Stimulated activated naive CD8-positive, alpha-beta T cell treated with anti-CD3 and anti-CD28 coated beads, Interleukin-15, amount 100 ng/mL, for 72 hours (primary cell): ENCODE measurements at regions not wholly inside any gene's neighbourhood (a gene's known extent, or its start where the extent isn't known, plus 50 kb on each side); places are given as distances from the start of the nearest gene placed in this dataset.
"Not testable (repeated sequence)": the region's sequence is repeated elsewhere in the genome, so short reads cannot be mapped to it uniquely, and the experiment has no call there.

Source experiments
- ATAC-seq: fragments of 150-1000 bp; cut with Tn5 transposase; 2 replicates; pipeline ENCODE4 v1.10.0; 2021; ENCODE audit warnings: mild to moderate bottlenecking, moderate library complexity
- DNase-seq, 2 donors: peaks; one replicate each; pipeline ENCODE4 v3.0.0; 2021 to 2022
- H3K27ac Mint-ChIP-seq, 2 donors: one replicate each; pipeline ENCODE4 v1.8.0; 2022; ENCODE audit warnings: mild to moderate bottlenecking in 2 of 2, mixed read lengths in 2 of 2, moderate library complexity in 2 of 2
- H3K27me3 Mint-ChIP-seq: one replicate; pipeline ENCODE4 v1.8.0; 2022; ENCODE audit warnings: mixed read lengths
- H3K4me1 Mint-ChIP-seq: one replicate; pipeline ENCODE4 v1.8.0; 2022; ENCODE audit warnings: mild to moderate bottlenecking, mixed read lengths
- H3K4me3 Mint-ChIP-seq, 2 donors: one replicate each; pipeline ENCODE4 v1.8.0; 2022; ENCODE audit warnings: mild to moderate bottlenecking in 2 of 2, mixed read lengths in 2 of 2, moderate library complexity in 1 of 2
- H3K9me3 Mint-ChIP-seq, 2 donors: one replicate each; pipeline ENCODE4 v1.8.0; 2022; ENCODE audit warnings: mixed read lengths in 2 of 2

DNA sequence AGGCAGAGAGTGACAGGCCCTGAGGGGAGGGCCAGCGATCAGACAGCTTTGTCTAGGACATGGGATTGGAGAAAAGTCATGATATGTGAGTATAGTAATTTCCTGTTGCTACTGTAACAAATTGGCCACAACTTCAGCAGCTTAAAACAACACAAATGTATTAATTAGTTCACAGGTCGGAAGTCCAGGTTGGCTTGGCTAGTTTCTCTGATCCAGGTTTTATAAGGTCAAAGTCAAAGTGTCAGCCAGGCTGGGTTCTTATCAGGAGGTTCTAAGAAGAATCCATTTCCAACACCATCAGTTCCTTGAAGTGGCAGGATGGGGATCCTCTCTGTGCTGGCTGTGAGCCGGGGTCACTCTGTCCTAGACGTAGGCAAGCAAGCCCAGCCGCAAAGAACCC is 76.2 kb upstream of the SEC14L1 start:
- Mint-ChIP-seq H3K27me3 (peaks cover 19% of the 10 kb centered on the region), H3K9me3 (no peaks in the 10 kb centered on the region), H3K4me3 (no peak overlapping the region), H3K4me1 (no peaks in the 10 kb centered on the region), H3K27ac (no peak overlapping the region)
- ATAC-seq, result no peak
- no peak for DNase-seq

DNA sequence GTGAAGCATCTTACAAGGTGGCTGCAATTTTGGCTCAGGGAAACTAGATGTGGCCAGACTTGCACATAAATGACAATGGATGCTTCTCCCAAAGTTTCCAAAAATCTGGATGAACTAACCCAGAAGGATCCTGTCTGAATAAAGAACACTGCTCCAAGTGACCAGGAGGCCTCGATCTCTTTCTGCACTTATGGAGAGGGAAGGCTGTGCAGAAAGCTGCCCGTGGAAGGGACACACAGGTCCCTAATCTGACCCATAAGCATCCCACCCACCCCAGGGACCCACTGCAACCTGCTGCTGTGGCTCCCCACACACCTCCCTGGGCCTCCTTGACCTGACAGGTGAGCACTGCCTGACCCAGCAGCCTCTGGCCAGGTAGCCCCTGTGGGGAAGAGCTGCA is 74.6 kb upstream of the SEC14L1 start:
- no peak for ATAC-seq
- peaks cover 19% of the 10 kb centered on the region for H3K27me3 Mint-ChIP-seq

DNA sequence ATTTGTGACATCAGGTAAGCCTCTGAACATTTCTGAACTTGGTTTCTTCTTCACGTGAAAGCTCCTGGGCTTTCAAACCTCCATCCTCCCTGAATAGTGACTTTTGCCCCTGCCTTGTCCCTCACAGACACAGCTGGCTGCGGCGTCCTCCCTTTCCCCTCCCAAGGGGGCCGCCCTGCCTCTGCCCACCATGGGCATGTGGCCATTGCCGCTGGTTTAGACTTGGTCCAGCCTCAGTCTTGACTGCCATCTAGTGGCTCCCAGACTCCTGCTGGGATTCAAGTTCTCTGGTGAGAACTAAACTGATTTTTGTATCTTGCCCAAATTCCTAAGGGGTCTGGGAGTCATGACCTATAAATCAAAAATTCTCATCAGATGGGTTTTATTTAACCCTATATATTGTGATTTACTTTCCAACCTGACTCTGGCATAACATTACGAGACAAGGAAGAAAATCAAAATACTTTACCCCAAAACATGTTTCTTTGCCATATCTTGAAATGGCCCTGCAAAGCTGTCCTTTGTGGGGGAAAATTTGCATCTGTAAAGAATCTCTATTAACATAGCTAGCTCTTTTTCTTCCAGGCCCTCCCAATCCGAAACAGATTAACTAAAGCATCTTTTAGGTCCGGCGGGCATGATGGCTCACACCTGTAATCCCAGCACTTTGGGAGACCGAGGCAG is 73.9 kb upstream of the SEC14L1 start:
- not testable (repeated sequence) for H3K4me1 Mint-ChIP-seq, H3K4me3 Mint-ChIP-seq, H3K9me3 Mint-ChIP-seq, H3K27ac Mint-ChIP-seq
- ATAC-seq (peak; percentile 79), DNase-seq (peak; percentile 50 to 57)
- H3K27me3 Mint-ChIP-seq, result peaks cover 19% of the 10 kb centered on the region

More for the DNA sequence above, 74.6 kb upstream of the SEC14L1 start:
- DNase-seq, result no peak
- Mint-ChIP-seq H3K4me1 (no peaks in the 10 kb centered on the region), H3K4me3 (no peak overlapping the region), H3K27ac (no peak overlapping the region), H3K9me3 (no peaks in the 10 kb centered on the region)

DNA sequence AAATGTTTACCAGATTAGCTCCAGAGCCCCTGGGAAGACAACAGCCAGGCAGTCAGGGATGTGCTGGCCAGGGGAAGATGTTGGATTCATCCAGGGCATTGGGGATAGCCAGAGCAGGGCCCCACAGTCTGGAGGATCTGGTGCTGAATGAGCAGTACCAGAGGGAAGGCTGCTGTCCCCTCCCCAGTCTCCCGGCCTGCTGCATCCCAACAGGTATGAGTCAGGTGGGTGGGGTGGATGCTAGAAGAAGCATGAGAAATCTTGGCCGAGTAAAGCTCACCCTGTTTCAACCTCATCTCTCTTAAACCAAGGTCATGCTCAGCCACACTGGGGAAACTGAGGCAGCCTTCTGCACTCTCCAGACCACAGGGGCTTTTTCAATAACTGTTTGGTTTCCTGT is 71.9 kb upstream of the SEC14L1 start:
- H3K4me1 Mint-ChIP-seq, result no peaks in the 10 kb centered on the region
- no peaks in the 10 kb centered on the region for H3K9me3 Mint-ChIP-seq
- ATAC-seq (no peak), DNase-seq (no peak)
- H3K27me3 Mint-ChIP-seq, result peaks cover 38% of the 10 kb centered on the region
- H3K27ac Mint-ChIP-seq, result no peak overlapping the region
- no peak overlapping the region for H3K4me3 Mint-ChIP-seq

DNA sequence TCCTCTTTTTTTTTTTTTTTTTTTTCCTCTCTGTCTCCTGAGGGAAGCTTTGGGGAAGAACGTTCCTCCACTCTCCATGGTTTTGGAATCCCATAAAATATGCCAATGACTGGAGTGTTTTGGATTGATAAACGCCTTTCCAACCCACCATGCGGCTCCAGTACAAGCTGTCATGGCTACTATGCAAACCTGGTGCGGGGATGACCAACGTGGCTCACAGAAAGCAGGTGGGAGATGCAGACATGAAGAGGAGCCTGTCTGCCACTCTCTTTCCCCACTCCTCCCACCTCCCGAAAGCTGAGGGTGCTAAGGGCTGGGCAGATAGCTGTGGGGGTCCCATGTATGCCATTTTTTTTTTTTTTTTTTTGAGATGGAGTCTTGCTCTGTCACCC is 69.9 kb upstream of the SEC14L1 start:
- Mint-ChIP-seq H3K27me3 (peaks cover 50% of the 10 kb centered on the region), H3K4me1 (no peaks in the 10 kb centered on the region), H3K4me3 (no peak overlapping the region), H3K27ac (no peak overlapping the region), H3K9me3 (no peaks in the 10 kb centered on the region)
- DNase-seq (no peak), ATAC-seq (no peak)

DNA sequence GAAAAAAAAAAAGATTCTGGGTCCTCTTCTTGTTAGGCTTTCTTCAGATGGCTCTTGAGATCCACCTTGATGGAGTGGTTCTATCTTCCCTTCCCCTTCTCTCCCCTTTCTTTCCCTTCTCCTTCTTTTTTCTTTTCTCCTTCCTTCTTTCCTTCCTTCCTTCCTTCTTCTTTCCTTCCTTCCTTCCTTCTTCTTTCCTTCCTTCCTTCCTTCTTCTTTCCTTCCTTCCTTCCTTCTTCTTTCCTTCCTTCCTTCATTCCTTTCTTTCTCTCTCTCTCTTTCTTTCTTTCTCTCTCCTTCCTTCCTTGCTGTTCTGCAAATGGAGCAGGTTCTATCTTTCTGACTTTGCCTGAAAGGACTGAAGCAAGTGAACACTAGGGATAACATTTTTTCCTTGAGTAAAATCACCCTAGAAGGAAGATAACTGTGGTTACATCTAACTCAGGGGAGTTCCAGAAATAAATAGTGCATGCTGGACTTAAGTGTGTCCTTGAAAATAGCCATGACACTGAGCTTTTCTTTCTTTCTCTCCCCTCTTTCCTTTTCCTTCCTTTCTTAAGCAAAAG is 68.8 kb upstream of the SEC14L1 start:
- Mint-ChIP-seq H3K27me3 (peaks cover 53% of the 10 kb centered on the region), H3K4me3 (no peak overlapping the region), H3K27ac (no peak overlapping the region), H3K9me3 (no peaks in the 10 kb centered on the region), H3K4me1 (no peaks in the 10 kb centered on the region)
- ATAC-seq (no peak), DNase-seq (no peak)

DNA sequence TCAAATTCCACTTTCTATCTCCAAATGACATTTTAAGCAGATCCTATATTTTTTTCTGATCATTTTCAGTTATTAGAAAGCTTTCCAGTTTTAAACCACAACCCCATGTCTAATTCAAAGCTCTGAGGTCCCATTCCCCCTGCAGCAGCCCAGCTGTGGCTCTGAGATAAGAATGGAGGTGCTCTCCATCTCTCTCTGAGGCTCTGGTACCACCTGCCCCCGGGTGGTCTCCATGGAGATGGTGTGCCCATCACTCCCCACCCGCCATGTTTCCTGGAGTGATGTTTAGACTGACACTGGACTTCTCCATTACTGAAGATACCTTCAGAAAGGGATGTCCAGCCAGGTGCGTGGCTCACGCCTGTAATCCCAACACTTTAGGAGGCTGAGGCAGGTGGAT is 68.1 kb upstream of the SEC14L1 start:
- no peak overlapping the region for H3K4me3 Mint-ChIP-seq
- H3K27me3 Mint-ChIP-seq, result peaks cover 48% of the 10 kb centered on the region
- no peak for ATAC-seq
- DNase-seq, result no peak
- no peaks in the 10 kb centered on the region for H3K9me3 Mint-ChIP-seq
- H3K4me1 Mint-ChIP-seq, result no peaks in the 10 kb centered on the region
- H3K27ac Mint-ChIP-seq, result no peak overlapping the region

DNA sequence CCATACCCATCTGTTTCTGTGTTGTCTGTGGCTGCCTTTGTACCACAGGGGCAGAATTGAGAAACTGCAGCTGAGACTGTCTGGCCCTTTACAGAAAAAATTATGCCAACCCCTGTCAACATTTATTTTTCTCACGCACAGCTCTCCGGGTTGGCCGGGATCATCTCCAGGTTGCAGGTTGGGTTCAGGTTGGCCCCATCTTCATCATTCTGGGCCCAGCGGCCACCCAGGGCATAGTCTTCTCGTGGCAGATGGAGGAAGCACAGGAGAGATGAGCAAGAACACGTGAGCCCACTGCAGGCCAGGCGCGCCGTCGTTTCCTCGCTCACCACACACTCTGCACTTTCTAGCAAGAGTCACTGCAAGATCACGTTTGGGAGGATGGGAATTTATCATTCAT is 66.1 kb upstream of the SEC14L1 start:
- no peaks in the 10 kb centered on the region for H3K9me3 Mint-ChIP-seq
- H3K4me3 Mint-ChIP-seq, result no peak overlapping the region
- peak overlapping the region in 1 of 2 donors; percentile 10 for H3K27ac Mint-ChIP-seq
- no peaks in the 10 kb centered on the region for H3K4me1 Mint-ChIP-seq
- ATAC-seq (no peak), DNase-seq (no peak)
- H3K27me3 Mint-ChIP-seq, result peaks cover 42% of the 10 kb centered on the region

DNA sequence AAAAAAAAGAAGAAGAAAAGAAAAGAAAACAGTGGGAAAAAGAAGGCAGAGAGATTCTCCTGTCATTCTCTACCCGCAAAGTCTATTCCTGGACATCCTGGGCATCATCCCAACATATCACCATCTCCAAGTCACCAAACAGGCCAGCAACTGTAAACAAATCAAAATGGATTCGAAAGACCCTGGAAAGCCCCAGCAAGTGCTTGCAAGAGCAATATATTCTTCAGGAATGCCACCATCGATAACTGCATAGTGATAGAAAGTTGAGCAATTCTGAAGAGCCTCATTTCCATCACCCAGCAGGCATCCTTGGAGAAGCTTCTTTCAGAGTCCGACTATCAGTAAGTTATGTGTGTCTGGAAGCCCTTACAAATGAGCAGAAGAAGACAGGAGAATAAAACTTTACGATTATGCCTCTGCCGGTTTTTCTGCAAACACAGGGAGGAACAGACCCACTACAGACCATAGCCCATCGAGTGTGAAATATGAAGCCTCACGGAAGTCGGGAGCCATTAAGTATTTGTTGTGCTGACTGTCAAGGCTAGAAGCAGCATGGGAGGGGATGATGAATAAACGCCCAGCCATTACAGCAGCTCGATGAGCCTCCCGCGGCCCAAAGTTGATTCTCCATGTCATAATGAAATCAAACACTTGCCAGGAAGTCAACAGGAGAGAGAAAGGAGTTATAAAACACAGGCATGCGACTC is 64.5 kb upstream of the SEC14L1 start:
- no peak overlapping the region for H3K4me3 Mint-ChIP-seq
- no peaks in the 10 kb centered on the region for H3K9me3 Mint-ChIP-seq
- ATAC-seq (no peak), DNase-seq (no peak)
- H3K27ac Mint-ChIP-seq, result no peak overlapping the region
- no peaks in the 10 kb centered on the region for H3K4me1 Mint-ChIP-seq
- peaks cover 42% of the 10 kb centered on the region for H3K27me3 Mint-ChIP-seq

DNA sequence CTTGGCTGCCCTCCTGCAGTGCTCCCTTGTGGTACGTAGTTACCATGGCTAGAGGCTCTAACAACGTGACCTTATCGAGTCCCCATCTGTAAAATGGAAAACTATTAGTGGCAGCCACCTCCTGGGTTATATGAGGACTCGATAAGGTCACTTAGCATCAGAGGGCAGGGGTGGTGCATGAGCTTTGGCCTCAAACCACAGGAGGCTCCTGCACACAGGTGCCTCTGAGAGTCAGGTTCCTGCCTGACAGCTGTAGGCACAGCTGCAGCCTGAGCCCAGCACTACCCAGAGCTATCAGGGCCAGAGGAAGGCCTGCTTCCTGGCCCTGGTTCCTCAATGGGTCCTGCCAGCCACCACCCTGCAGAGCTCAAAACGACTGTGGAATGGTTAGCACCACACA is 57.2 kb upstream of the SEC14L1 start:
- H3K27ac Mint-ChIP-seq, result no peak overlapping the region
- ATAC-seq, result no peak
- H3K4me3 Mint-ChIP-seq, result no peak overlapping the region
- no peaks in the 10 kb centered on the region for H3K9me3 Mint-ChIP-seq
- DNase-seq, result no peak
- H3K27me3 Mint-ChIP-seq, result peaks cover 18% of the 10 kb centered on the region
- H3K4me1 Mint-ChIP-seq, result peaks cover 22% of the 10 kb centered on the region

DNA sequence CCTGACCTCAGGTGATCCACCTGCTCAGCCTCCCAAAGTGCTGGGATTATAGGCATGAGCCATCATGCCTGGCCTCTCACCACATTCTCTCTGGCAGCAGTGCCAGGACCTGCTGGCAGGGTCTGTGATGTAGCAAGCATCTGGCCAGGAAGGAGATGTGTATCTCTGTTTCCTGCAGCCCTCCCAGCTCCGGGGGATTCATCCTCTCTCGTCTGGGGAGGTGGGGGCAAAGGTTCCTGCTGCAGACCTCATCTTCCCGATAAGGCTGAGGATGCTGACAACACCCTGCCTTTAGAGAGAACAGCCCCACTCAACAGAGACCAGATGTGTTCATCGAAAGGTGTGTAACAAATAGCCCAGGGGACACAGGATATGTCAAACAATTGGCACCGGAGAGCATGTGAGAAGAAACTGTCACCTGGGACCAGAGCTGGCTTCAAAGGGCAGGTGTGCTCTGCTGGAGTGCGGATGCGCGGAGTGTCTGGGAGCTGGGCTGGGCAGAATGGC is 54.8 kb upstream of the SEC14L1 start:
- Mint-ChIP-seq H3K27ac (no peak overlapping the region), H3K9me3 (no peaks in the 10 kb centered on the region), H3K27me3 (peaks cover 18% of the 10 kb centered on the region), H3K4me3 (peak overlapping the region; percentile 6 to 72), H3K4me1 (peaks cover 44% of the 10 kb centered on the region)
- DNase-seq, result no peak
- ATAC-seq, result no peak

DNA sequence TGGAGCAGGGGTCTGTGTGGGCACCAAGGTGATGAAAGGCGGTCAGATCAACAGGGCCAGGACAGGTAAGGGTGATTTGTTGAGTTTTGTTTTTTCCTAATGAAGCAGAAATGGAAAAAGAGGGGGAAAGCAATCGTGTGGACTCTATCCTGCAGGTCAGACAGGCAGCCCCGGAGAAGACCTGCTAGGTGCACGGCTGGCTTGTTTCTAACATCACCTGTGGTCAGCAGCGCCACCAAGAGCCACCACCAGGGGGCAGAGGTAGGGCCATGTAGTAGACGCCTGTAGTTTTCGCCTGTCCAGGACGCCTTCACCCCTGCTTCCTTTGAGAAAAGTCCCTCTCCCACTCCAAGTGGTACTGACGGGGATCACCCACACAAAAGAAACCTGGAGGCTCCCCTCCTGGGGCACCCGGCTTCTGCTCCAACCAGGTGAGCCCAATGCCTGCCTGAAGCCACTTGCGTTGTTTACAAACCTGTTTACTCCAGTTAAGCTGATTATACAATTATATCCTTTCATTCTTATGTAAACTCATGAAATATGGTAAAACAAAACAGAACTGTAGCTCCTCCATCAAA is 54.2 kb upstream of the SEC14L1 start:
- H3K27ac Mint-ChIP-seq, result peak overlapping the region in 1 of 2 donors; percentile 78
- no peaks in the 10 kb centered on the region for H3K9me3 Mint-ChIP-seq
- peaks cover 18% of the 10 kb centered on the region for H3K27me3 Mint-ChIP-seq
- ATAC-seq, result peak; percentile 48
- peak; percentile 78 to 79 for DNase-seq
- H3K4me3 Mint-ChIP-seq, result peak overlapping the region; percentile 6 to 72
- H3K4me1 Mint-ChIP-seq, result peaks cover 49% of the 10 kb centered on the region

DNA sequence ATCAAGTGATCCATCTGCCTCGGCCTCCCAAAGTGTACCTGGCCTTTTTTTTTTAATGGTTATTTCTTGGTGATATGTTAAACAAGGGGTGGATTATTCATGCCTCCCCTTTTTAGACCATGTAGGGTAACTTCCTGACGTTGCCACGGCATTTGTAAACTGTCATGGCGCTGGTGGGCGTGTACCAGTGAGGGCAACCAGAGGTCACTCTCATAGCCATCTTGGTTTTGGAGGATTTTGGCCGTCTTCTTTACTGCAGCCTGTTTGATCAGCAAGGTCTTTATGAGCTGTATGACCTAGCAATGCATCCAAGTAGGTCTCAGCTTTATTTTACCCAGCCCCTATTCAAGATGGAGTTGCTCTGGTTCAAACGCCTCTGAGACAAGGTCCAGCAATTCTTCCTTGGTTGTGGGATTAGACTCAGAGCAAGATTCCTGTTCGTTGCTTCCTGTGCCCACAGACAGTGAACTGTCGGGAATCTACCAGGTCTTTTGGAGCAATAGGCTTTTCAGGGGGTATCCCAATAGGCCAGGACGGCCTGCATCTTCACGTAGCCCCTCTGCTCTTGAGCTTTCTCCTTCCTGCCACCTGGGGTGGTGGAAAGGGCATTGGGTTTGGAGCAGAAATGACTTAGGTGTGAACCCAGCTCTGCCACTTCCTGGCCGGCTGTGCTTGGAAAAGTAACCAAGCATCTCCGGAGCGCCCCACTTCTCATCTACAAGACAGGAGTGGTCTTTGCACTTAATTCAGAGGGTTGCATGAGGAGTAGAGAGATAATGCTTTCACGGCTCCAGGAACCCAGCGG is 52.9 kb upstream of the SEC14L1 start:
- ATAC-seq, result no peak
- Mint-ChIP-seq H3K4me1 (peaks cover 62% of the 10 kb centered on the region), H3K27ac (peak overlapping the region; percentile 98 to 100), H3K4me3 (peak overlapping the region; percentile 84 to 97), H3K9me3 (no peaks in the 10 kb centered on the region), H3K27me3 (peaks cover 9% of the 10 kb centered on the region)
- no peak for DNase-seq

DNA sequence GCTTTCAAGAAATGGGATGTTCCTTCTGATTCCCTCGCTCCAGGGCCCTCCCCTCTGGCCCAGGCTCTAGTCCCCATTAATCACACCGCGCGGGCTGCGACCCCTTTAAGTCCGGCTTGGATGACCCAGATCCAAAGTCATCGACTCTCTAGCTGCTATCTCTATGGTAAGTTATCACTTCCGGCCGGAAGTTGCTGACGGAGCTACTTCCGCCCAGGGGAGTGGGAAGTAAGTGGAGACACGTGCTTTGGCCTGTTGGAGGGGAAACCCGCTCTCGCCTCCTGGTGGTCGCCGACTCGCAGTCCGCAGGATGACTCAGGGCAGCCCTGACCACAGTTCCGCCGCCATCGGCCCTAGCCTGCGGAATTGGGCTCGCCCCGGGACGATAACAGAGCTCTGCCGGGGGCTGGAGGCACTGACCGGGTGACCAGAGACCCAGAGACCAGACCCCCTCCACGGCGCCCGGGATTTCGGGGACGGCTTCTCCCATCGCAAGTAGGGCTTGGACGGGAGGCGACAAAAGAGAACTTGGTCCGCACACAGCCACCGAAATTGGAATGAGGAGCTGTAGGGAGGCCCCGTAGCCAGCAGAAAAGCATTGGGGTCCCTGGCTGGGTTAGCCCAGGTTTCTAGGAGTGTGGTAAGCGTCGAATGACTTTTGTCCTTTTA is 52.2 kb upstream of the SEC14L1 start:
- H3K27me3 Mint-ChIP-seq, result peaks cover 9% of the 10 kb centered on the region

DNA sequence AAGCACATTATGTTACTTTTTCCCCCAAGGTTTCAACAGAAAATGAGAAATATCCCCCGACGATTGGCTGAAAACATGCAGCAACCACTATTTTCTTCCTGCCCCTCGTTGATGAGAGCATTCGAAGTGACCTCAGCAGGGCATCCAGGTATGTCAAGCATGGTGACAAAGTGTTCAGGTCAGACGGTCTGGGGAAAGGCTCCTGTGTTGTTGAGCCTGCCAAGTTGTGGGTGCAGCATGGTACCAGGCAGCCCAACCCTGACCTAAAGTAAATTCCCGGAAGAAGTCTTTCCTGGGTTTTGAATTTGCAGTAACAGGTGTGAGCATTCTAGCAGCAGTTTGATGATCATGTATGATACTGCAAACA is 51.7 kb upstream of the SEC14L1 start:
- Mint-ChIP-seq H3K9me3 (no peaks in the 10 kb centered on the region), H3K27ac (peak overlapping the region; percentile 98 to 100), H3K4me3 (peak overlapping the region; percentile 84 to 97), H3K4me1 (peaks cover 71% of the 10 kb centered on the region), H3K27me3 (peaks cover 9% of the 10 kb centered on the region)
- DNase-seq (no peak), ATAC-seq (peak; percentile 31)

More for the DNA sequence above, 52.2 kb upstream of the SEC14L1 start:
- peak overlapping the region; percentile 98 to 100 for H3K27ac Mint-ChIP-seq
- H3K4me3 Mint-ChIP-seq, result peak overlapping the region; percentile 84 to 97
- no peaks in the 10 kb centered on the region for H3K9me3 Mint-ChIP-seq
- ATAC-seq (peak; percentile 94), DNase-seq (peak; percentile 84 to 91)
- peaks cover 70% of the 10 kb centered on the region for H3K4me1 Mint-ChIP-seq
